Right renal cortex interstitium (tissue), 3 donors: ENCODE measurements at regions not wholly inside any gene's neighbourhood (a gene's known extent, or its start where the extent isn't known, plus 50 kb on each side); places are given as distances from the start of the nearest gene placed in this dataset.

Experiments
- DNase-seq, 3 donors: peaks; one replicate each; pipeline ENCODE4 v3.0.0-alpha.2; 2013; ENCODE audit warnings: low read depth in 3 of 3, low spot score in 2 of 3

DNA sequence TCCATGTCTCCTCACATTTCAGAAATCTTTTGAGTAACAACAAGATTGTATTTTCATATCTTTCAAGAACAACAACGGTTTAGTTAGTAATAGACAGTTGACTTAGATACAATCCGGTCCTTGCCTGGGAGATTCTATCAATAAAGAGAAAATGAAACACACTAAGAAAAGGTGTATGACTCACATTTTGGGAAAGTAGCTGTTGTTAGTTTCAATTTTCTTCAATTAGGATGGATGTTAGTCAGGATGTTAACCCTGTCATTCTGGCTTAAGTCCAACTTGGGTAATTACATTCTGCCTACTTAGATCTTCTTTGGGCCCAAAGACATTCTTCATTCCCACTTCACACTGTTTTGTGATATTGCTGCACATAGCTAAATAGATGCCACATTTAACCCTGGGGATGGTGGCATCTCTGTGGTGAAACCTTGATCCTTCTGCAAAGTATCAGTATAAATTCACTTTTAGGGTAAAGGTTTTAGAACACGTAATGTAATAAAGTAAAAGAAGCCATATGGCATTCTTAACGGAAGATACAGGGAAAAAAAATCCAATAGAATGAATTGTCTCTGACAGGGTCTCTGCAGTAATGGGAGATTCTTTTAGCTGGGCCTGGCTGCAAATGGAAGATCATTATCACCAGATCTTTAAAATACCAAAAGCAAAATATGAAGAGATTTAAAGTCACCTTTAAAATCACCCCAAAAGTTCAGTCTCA, 365.5 kb downstream of the FIGN start:
- no peak for DNase-seq

DNA sequence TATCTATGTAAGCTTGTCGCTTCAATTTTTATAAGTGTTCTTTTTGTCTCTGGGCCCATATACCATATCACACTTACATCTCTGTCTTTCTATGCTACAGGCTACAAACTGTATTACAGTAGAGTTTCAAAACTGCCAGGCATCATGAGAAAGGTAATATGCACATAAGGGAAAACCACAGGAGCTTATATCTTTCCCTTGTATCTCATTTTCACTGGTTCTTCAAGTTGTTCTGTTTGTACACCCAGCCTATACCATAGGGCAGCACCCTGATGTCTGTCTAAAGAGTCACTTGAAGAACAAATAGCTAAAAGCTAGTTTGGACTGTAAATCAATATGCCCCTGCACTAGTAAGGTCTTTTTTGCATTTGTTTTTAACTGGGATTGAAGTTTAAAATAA, 366.7 kb downstream of the FIGN start:
- no peak for DNase-seq

DNA sequence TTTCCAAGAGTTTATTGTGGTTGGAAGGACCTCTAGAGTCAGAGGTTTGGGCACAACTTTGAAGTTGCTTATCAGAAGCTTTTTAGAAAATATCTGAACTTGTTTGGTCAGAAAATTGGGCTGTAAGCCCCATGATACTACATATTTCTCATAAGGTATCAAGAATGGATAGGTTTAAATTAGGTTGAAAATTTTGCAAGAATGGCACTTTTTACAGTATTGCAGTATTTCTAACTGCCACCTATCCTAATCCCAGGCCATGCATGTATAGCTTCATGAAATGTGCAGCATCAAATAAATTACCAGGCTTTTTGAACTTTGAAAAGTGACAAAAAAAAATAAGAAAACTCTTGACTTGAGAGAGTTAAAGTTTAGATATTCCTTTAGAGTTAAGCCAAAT, 367.2 kb downstream of the FIGN start:
- DNase-seq: no peak

DNA sequence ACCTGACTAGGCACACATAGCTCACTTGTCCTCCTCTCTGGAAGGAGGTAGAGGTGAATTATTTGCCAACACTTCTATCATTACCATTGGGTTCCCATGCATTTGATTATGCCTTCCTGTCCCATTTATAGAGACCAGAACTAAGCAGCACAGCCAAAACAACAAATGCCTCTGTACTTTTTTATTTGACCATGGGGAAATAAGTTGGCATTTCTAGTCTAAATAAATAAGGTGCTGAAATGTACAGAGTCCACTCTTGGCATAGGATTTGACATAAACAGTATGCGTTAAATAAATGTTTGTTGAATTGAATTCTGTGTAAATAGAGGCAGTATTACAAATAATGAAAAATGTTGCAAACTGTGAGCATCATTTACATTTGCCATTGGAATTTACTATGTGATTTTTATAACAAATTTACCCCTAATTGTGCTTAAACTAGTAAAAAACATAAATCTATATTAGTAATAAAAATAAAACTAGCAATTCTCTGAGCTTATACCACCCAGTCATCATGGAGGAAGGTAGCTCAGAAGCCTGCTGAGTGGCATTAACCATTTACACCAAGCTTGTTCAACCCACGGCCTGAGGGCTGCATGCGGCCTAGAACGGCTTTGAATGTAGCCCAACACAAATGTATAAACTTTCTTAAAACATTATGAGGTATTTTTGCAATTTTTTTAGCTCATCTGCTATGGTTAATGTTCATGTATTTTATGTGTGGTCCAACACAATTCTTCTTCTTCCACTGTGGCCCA, 367.8 kb downstream of the FIGN start:
- no peak for DNase-seq

DNA sequence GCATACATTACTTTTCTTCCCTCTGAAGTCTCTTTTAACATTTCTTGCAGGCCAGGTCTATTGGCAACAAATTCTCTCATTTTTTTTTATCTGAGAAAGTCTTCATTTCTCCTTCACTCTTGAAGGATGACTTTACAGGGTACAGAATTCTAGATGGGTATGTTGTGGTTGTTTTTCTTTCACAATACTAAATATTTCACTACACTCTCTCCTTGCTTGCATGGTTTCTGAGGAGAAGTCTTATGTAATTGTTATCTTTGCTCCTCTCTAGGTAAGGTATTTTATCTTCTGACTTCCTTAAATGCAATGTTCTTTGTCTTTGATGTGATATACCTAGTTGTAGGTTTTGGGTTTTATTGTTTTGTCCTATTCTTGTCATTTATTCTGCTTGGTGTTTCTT, 371.1 kb downstream of the FIGN start:
- DNase-seq: no peak

DNA sequence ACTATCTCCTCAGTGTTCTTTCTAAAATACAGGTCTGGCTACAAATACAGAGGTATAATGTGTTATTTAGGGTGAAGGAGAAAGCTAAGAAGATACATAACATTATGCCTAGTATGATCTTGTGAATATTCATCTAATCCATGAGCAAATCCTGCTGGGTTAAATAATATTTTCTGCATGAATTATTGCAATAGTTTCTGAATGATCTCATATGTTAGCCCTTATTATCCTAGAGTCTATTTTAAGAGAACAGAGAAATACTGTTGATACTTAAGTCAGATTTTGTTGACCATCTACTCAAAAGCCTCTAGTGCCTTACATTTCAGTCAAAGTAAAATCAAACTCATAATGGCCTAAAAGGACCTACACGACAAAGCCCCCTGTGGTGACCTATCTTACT, 382.3 kb downstream of the FIGN start:
- DNase-seq: no peak

DNA sequence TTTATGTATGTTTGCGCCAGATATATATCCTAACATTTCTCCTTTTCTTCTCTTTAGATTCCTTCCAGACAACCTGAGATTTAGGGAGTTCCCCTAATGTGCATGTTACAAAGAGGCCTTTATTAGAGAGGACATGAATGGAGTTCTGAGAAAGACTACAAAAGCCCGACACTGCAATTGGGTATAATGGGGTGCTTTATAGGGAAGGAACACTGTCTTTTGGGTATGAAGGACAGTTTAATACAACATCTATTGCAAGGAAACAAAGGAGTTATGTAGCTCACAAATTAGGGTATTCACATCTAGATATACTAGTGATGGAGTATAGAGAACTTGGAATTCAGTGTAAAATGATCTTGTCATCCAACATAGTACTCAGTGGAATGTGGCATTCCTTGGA, 383.8 kb downstream of the FIGN start:
- no peak for DNase-seq

DNA sequence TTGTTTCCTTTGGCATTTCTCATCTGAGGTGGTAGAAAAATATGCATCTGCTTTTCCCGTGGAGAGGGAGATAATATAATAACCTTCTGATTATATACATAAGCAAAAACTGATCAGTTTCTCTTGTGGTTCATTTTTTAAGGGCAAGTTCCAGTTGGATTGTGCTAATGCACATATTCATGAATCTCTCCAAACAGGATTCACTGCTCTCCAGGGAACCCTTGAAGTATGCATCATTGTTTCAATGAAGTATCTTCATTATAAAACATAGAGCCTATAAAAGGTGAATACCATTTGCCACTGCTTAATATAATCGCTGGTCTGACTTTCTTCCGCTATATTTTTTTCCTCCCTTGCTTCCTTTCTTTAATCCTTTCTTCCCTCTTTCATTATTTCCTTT, 384.7 kb downstream of the FIGN start:
- no peak for DNase-seq

DNA sequence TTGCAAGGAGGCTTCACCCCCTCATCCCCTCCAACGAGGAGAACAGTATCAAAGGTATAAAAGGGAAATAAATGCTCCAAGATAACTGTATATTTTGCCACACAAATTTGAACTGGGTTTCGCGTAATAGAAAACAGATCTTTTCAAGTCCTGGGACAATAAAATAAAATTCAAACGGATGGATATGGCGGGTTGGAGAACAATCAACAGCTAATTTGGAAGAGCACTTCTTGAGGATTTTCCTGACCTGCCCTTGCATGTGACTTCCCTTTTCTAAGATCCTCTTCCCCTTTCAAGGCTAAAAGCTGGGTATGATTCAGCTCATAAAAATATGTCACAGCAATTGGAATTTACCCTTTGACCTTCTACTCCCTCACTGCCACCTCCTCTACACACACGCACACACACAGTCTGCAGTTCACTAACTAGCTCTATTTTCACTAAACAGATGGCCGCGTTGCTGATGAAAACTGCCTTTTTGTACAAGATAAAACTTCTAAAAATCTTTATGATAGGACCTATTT, 386.9 kb downstream of the FIGN start:
- DNase-seq: peak; percentile 18 to 31 (median 23)

DNA sequence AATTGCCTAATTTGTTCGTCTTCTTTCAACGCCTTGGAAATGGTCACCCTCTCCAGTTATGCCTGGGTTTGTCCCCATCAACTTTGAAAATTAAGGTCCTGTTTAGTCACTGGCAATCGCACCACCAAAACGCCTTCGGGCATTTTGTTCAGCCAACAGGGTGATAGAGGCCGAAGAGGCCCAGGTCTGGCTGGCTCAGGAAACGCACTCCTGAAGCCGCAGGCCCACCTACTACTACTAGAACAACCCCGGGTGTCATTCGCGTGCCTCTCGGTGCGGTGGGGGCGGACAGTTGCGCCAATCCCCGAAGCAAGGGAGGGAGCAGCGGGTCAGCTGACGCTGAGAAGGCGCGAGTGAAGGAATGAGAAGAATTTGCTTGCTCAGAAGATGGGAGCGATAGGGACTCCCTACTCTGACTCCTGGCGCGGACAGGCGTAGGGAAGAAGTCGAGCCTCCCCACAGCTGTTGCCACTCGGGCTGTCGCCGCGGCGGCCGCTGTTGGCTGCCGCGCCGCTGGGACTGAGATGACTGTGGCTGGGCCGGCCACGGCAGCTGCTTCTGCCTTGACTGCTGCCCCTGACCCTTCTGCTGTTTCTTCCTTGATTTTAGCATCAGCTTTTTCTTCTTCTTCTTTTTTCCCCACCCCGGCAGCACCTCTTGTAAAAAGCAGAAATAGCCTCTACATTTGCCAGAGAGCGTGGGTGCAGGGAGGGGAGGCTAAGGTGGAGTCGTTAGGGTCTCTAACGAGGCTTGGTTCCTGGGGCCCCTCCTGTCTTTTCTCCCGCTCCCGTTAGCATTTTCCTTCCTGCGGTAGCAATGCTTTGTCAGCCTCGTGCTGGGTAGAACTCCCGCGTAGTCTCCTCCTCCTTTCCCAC, 387.6 kb downstream of the FIGN start:
- DNase-seq: peak; percentile 52 to 61 (median 56)

DNA sequence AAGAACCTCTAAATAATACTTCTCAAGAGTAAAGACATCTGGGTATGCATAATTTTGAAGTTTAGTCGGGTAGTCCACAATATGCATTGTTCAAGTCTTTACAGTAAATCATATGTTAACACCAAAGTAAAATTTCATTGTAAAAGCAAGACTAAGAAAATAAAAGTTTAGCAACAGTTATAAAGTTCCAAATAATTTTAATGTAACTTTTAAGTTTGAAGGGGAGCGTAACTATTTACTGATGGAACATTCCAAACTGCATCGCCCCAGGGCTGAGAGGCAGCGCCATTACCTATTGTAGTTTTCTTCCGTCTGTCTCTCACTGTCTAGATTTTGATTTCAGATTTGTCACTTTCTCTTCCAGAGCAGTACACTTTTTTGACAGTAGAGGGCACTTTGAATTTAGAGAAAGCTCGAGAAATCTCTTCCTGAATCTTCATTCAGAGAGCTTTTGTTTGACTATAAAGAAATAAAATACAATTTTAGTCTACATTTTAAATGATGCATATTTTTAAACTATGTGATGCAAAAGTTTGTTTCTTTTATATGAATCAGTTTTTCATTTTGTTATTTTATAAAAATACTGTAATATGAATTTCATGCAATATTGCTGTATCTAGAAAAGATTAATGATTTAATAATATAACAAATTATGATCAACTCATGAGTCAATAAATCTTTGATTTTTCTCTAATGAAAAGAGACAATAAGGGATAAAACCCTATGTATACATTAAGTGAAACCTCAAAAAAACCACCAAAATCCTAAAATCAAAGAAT, 389.8 kb downstream of the FIGN start:
- DNase-seq: peak in 2 of 3 donors; percentile 42 to 45

DNA sequence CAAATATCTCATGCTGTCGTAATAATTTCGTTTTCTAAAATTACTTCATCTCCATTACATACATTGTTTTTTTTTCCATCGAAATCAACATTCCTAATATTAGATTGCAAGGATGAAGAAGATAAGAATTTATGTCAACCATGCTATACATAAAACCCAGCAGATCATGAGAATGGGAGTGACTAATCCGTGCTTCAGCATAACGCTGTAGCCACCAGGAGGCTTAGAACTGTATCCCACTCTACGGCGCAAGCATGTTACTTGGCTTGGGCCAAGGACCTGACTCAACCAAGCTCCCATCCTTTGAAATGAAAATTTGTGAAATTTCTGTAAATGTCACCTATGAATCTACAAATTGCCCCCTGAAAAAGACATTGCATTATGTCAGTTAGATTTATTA, 392.5 kb downstream of the FIGN start:
- no peak for DNase-seq

DNA sequence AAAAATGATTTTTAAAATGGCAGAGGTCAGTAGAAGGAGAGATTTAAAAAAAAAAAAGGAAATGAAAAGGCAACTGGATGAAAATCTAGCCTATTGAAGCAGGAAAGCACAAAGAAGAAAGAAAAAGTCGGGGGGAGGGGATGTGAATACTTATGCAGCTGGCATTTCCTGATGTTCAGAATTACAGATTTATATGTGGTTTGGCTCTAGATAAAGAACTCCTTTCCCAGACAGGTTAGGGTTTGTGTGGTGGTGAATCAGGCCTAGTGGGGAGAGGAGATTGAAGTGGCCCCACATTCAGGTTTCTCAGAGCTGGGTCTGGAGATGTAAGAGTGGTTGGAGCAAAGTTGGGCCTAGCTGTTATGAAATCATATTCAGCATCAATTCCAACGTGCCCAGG, 394.4 kb downstream of the FIGN start:
- DNase-seq: no peak

DNA sequence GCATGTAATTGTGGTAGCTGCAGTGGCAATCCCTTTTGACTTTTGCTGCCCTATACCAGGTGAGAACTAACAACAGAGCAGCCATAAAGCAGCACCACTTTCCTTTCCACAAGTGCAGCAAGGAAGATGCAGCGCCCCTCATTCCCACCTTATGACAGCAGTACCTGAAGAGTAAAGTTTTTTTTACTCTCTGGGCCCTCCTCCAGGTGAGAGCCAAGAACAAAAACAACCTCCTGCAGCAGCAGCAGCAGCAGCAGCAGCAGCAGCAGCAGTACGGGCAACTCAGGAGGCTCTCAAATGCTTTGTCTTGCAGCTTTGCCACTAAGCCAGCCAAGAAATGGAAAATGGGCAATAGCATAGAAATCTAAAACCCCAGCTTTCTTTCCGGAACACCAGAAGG, 397.5 kb downstream of the FIGN start:
- DNase-seq: no peak

DNA sequence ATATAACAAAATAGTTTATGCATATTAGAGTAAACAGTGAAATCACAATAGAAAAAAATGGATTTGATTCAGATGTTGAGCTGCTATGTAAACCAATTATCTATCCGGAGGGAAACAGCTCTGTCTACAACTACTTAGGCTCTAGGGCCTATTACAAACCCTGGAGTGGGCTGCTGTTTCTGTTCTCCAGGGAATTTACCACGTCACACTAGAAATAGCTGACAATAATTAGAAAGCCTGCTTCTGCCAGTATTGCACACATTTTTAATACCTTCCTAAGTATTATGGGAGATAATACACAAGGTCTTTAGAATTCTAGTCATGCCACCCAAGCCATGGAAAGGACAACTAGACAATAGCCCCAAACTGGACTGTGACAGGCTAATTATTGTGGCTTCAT, 411.1 kb downstream of the FIGN start:
- DNase-seq: no peak

DNA sequence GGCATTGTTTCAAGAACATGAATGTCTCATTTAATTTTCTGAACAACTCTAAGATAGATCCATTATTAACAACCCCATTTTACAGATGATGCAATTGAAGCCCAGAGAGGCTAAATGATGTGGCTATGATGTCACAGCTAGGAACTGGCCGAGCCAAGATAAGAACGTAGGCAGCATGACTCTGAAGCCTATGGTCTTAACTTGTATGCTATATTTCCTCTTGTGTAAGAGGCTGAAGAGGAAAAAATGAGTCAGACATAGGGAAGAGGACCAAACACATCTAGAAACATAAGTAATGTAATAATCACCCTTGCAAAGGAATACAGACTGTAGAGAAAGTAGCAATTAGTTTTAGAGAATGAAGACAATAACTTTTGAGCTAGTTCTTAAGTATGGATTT, 416.8 kb downstream of the FIGN start:
- no peak for DNase-seq

DNA sequence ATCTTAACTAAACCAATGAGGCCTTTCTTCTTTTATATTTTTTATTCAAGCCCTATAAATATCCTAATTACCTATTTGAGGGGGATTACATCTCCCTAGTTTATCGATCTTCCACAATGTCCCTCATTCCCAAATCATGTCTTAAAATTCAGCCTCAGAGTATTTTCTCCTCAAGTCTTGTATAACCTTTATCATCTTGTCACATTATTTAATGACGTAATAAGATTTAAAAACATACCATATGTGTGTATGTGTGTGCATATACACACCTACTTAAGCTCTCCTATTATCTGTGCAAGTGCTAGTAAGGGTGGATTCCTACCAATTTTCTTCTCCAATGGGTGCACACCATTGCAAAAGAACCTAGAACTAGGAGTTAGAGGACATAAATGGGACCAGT, 421.1 kb downstream of the FIGN start:
- no peak for DNase-seq

DNA sequence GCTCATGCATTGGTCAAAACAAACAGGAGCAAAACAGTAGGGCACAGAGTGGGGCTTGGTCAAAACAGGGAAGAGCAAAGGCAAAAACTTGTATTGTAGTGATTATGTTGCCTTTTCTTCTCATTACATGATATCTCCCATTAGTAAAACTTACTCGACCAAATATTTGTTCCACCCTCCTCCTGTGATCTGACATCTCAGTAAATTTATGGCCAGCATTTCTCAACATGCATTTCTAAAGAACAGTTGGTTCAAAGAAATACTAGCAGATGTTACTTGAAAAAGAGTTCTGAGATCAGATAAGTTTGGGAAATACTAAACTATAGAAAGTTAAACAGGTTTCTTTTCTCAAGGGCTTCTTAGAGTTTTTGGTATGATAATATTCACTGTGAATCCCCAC, 423.1 kb downstream of the FIGN start:
- DNase-seq: no peak

DNA sequence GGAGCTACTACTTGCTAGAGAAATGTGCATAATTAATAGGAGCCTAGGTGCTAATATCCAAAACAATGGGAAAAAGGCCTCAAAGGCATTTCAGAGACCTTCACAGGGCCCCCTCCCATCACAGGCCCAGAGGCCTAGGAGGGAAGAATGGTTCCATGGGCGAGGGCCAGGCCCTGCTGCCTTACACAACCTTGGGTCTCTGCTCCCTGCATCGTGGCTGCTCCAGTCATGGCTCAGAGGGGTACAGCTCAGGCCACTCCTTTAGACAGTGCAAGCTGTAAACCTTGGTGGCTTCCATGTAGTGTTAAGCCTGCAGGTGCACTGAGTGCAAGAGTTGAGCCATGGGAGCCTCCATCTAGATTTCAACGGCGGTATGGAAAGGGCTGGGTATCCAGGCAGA, 429.2 kb downstream of the FIGN start:
- no peak for DNase-seq

DNA sequence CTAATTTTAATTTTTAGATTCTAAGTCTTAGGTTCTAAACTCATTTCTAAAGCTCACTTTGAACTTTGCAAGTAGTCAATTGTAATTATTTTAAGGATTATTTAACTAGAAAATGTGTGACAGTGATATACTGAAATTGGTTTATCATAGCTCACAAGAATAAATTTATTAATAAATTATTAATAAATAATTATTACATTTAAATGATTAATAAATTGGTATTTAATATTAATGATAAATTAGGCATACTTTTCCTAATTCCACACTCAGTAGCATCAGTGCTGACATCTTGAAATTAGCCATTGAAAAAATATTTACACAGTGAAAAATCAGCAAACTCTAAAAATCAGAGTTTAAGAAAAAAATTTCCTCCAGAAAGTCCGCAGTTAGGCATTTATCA, 433.7 kb downstream of the FIGN start:
- no peak for DNase-seq

DNA sequence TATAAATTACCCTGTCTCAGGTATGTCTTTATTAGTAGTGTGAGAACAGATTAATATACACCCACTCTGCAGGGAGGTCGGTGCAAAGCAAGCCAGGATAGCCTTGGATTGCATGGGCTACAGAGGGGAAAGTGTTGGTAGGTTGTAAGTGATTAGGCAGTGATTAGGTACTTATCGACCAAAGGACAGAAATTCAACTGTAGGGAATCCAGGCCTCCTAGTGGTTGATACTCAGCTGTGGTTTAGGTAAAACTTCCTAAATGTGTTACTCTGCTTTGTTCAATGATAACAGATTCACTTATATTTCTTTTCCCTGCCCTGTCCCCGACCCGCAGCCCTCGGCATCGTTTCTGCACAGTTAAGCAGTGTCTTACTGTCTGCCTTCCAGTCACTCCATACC, 444.0 kb downstream of the FIGN start:
- no peak for DNase-seq
